ENCODE measurements at regions not wholly inside any gene's neighbourhood (a gene's known extent, or its start where the extent isn't known, plus 50 kb on each side); places are given as distances from the start of the nearest gene placed in this dataset.

DNA sequence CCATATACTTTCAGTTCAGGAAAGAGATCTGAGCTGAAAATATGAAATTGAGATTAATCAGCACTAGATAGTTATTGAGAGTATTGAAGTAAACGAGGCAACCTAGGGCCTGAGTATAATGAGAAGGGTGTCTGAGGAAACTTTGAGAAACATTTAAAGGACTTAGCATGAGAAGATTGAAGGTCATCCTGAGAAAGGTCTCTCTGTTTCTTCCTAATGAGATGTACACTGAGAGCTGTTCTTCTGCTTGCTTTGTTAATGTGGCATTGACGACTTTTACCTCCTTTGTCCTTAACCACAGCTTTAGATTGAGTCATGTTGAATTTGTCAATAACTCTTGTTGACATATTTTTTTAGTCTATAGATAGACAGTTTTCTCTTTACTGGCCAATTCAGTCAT lies 145.1 kb upstream of the ACTBL2 start:
- no peak for DNase-seq (ENCODE audit: low read depth in 2 of 2)

DNA sequence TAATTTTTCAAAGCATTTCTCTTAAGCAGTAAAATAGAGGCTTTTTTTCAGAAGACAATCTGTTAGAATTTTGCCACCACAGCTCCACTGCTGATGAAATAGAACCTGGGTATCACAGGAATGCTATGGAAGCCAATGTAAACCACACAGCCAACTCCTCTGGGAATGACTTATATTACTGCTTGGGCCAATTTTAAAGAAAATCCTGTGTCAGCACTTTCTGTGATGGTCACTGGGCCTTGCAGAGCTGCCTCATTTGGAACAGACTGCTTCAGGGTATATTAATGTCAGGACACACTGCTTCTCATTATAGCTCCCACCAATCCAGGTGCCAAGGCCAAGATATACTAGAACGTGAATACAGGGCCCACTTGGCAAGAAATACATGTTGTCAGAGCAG lies 144.1 kb upstream of the ACTBL2 start:
- no peak for DNase-seq (ENCODE audit: low read depth in 2 of 2)

DNA sequence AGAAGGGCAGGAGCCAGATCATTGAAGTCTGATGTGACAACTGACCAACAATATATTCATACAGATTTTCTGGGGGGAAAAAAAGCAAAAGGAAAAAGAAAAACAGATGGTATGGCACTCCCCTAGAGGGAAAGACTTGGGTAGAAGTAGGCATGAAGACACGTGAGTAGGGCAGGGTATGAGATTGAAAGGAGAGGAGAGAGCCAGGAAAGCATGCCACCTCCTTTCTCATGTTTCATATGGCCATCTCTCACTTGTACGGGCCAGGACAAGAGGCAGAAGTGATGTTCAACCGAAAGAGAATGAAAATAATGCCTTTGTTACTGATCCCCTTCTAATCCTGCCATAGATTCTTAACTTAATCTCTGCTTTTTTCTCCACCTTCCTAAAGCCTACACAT lies 139.0 kb upstream of the ACTBL2 start:
- DNase-seq (ENCODE audit: low read depth in 2 of 2), result no peak

DNA sequence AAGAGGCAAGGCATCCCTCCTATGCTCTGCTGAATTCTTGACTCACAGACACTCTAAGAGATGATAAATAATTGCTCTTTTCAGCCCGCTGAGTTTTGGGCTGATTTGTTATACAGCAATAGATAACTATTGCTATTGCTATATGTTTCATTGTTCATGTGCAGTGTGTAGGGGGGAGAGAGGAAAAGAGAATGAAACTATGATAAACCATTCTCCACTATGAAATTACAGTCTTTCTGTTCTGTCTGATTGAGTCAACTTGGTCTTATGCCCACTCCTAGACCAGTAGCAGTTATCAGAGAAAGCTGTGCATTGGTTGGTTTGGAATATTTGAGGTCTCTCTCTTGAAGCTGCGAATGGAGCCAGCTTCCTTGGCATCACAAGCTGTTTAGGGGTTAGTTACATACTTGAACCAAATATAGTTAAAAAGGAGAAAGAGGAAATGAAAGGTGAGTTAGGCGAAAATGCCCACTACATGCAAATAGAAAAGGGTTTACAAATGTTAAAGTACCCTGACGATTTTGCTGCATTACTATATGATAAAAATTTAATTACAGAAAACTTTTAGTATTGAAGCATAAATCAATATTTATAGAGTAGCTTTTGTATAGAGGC lies 136.3 kb upstream of the ACTBL2 start:
- DNase-seq (ENCODE audit: low read depth in 2 of 2), result no peak

DNA sequence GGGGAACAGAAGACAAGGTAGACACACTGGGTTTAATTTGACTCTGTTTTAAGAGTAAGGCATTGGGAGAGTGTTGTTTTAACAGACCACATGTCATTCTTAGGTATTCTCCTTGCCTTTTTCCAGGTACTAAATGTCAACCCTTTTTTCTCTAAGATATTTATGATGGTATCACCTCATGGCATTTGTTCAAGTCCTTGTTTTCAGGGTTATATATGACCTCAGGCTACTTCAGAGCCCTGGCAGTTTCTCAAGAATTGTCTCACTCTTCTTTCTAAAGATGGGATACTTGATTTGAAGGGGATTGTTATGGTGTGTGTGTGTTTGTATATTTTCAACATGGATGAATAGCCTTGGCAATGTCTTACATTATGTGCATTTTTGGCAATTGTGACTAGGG lies 131.1 kb upstream of the ACTBL2 start:
- no peak for DNase-seq (ENCODE audit: low read depth in 2 of 2)

DNA sequence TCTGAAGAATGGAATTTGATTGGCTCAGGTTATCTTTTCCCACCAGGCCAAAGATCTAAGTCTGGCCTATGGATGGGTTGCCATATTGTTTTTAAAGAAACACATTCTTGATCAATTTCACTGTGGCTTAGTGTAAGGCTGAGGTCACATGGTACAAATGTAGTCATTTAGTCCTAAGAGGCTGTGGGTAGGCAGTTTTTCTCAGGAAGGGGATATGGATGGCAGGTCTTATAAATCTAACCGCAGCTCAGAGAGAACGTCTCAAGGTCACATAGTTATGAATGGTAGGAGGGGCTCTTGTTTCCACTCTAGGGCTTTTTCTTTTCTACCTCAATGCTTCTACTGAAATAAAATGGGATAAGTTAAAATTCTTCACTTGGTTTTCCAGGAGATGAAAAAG lies 128.6 kb upstream of the ACTBL2 start:
- DNase-seq (ENCODE audit: low read depth in 2 of 2), result no peak

DNA sequence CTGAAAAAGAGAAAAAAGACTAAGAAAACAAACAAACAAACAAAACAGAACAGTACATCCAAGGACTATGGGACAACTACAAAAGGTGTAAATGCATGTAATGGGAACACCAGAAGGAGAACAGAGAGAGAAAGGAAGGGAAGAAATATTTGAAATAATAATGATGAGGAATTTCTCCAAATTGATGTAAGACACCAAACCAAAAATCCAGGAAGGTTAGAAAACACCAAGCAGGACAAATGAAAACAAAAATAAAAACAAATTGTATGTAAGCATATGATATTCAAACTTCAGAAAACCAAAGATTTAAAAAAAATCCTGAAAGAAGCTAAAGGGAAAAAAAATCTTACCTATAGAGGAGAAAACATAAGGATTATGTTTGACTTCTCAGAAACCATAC lies 125.9 kb upstream of the ACTBL2 start:
- DNase-seq (ENCODE audit: low read depth in 2 of 2), result no peak

DNA sequence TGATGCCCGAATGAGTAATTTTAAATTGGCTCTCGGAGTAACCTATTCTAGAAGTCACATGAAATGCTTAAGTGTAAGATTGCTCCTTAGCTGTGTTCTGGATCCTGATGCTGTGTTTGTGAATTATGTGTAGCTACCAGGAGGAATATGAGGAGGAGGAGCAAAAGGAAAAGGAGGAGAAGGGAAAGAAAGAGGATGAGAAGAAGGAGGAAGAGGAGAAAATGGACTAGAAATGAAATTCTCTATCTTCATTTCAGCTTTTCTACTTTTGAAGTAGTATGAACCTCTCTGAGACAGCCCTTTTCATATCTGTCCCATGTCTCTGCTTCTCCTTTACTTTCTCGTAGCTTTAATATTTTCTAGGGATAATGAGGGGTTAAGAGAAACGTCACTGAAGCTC lies 119.4 kb upstream of the ACTBL2 start:
- DNase-seq (ENCODE audit: low read depth in 2 of 2), result no peak

DNA sequence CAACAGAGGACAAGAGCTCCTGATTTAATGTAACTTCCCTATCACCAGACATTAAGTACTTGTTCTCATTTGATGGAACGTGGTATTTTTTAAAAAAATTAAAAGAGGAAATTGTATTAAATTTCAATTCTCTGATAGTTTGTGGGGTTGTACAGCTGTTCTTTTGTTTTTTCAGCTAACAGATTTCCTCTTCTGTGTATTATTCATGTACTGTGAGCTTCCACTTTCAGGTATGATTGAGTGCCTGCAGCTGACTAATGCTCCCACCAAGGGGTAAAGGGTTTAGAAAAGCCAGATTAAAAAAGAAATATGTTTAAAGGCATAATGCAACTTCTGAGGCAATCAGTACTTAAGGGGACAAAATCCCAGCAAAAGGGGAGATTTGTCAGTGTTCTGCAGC lies 117.7 kb upstream of the ACTBL2 start:
- DNase-seq (ENCODE audit: low read depth in 2 of 2), result no peak

DNA sequence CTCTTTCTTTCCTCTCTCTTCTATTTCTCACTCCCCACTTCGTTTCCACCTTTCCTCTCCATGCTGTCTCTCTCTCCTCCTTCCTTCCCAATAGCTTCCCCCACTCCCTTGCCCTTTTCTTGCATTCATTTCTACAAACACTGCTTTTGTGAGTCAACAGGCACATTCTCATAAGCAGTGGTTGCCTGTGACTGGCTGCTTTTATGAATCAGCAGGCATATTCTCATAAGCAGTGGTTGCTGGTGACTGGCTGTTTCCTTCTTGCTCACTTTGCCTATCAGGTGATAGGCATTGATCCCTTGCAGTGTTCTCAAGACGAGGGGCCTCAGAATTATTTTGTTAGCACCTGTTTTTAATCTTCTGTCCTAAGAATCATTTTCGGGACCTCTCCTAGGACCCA lies 116.1 kb upstream of the ACTBL2 start:
- DNase-seq (ENCODE audit: low read depth in 2 of 2), result peak; percentile 13 to 22

DNA sequence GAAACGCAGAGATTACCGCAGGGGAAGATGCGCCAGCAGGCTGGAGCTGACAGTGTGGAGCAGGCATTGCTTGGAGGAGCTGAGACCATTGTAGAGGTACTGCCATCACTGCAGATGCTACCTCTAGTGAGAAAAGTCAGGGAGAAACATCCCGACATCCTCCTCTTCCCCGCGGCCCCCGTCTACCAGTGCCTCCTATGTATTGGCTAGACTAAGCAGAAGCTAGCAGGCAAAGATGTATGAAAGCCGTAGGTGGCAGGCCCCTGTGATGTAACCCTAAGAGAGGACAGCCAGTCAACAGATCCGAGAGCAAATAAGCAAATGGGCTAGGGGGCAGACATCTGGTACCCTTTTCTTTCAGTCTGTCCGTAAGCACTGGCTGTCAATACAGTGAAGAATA lies 115.5 kb upstream of the ACTBL2 start:
- no peak for DNase-seq (ENCODE audit: low read depth in 2 of 2)

DNA sequence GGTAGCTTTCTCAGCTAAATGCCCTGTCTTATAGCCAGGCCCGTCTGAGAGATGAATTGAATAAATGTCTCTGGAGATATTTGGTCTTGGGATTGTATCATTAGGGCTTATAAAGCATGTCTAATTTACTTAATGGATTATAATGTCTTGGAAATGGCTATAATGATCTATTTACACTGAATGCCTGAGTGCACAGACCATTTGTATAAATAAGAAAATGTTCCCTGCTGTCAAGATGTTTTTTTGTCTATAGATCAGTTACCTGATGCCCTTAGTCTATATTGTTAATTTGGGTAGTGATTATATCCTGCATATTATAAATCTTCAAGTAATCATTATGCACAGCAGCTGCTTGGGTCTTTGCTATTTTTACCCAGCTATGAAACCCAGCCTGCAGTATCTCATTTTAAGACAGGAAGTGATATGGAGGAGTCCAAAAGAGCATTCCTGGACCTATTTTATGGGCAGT lies 112.9 kb upstream of the ACTBL2 start:
- DNase-seq (ENCODE audit: low read depth in 2 of 2), result no peak

DNA sequence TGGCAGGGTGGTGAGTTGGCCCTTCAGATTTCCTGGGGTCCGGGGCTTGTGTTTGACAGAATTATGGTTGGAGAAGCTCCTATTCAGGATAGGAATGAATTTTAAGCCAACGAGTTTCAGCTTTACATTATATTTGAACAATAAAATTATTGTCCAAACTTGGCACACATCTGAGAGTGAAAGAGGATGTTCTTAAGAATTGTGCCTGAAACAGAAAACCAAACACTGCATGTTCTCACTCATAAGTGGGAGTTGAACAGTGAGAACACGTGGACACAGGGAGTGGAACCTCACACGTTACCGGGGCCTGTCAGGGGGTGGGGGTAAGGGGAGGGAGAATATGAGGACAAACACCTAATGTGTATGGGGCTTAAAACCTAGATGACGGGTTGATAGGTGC lies 111.8 kb upstream of the ACTBL2 start:
- DNase-seq (ENCODE audit: low read depth in 2 of 2), result no peak

DNA sequence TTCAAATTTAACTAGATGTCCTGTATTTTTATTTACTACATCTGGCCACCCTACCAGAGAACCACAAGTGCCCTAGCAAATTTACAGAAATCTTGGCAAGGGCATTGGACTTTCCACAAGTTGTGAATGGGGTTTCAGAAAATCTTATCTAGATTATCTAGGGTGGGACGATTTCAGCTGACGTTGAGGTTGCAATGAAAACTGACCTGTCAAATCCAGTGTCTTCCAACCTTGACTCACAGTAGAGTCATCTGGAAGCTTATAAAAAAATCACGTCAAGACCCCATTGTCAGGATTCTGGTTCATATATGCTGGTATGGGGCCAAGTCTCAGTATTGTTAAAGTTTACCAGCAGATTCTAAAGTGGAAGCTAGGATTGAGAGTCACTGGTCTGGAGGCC lies 109.6 kb upstream of the ACTBL2 start:
- no peak for DNase-seq (ENCODE audit: low read depth in 2 of 2)

DNA sequence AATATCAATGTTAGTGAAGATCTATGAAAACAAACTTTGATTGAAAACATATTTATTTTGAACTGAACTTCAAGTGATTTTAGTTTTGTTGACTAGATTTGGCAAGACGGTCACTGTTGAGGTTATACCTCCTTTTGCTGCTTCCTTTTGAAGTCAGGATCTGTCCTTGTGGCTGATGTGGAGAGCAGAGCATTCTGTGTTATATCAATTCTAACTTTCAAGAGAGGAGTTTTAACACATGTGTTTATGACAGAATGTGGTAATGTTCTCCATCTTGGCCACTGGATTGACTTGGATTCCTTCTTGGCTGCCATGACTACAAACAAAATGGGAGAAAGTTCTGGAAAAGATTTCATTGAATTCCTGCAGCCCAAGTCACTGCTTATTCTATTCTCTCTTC lies 104.0 kb upstream of the ACTBL2 start:
- DNase-seq (ENCODE audit: low read depth in 2 of 2), result no peak

DNA sequence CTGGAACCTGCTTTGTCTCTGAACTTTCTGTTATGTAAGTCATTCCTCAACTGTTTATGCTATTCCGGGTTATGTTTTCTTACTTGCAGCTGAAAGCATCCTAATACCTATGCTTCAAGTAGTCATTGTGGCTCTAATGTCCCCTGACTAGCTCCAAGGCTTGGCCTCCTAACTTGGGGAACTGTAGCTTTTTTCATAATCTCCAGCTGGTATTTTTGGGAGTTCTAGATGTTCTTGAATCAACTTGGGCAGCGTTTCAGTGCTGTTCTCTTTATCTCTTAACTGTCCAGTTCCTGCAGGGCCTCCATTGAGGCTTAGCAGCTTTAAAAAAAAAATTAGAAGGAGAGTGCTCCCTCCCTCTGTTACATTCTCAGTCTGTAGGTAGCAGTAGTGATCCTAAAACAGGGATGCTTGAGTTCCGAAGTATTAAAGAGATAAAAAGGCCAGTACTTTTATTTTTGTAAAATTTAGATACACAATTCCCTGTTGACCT lies 100.0 kb upstream of the ACTBL2 start:
- no peak for DNase-seq (ENCODE audit: low read depth in 2 of 2)

DNA sequence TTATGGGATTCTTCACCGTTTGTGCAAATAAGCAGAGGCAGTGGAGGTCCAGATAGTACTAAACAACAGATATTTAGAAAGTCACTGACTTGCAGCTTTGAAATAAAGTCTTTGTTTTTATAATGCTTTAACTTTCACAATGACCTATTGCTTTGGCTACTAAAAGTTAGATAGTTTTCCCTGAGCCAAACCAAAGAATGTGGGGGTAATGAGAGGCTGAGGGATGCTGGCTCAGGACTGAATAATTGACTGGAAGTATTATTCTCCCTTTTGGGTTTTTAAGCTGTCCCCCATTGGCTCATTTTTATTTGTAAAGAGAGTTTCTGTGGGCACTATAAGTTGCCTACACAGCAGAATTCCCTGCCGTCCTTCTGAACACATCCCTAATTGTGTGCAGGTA lies 99.2 kb upstream of the ACTBL2 start:
- no peak for DNase-seq (ENCODE audit: low read depth in 2 of 2)

DNA sequence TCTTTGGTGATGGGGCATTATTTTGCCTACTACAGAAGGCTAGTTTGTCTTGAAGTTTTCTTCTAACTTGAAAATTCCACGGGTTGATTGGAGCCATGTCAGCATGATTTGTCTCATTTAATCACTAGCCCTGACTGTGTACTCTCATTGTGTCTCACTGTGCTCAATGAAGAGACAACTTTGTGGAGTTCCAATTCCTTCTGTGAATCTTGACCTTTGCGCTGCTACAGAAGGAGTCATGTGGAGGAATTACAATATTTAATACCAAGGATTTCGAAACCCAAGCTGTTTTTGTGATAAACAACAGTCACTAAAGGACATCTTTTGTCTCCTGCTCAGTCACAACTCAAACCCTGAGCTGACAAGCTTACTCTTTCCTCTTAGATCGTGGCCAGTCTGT lies 98.6 kb upstream of the ACTBL2 start:
- DNase-seq (ENCODE audit: low read depth in 2 of 2), result no peak

DNA sequence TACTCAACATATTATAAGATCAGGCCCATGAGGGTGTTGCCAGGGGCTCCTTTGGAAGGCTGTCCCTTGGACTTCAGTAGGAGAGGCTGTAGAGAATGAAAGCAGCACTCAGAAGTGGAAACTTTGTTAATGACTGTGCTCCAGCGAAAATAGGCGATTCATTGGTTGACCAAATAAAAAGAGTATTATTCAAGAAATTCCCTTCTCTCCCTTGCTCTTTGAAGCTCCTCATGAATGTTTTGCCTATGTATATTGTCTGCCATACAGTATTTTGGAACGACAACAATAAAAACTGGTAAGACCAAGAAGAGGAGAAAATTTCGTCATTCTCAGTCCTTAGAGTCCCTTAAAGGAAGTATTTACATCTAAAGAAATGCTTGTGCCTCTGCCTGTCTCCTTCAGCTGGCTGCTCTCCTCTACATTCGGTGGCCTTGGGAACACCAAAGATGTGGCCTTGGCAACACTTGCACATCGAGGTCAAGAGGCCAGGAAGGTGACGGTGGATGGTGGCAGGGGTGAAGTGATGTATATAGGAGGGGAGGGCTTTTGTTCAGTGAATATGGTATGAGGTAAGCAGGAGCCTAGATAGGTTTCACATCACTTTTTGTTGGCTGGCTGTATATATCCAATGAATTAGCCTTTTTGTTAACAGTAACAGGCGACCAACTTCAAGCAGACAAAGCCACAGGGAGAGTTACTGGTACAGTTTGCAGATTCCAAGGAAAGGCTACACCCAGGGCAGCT lies 95.0 kb upstream of the ACTBL2 start:
- no peak for DNase-seq (ENCODE audit: low read depth in 2 of 2)

DNA sequence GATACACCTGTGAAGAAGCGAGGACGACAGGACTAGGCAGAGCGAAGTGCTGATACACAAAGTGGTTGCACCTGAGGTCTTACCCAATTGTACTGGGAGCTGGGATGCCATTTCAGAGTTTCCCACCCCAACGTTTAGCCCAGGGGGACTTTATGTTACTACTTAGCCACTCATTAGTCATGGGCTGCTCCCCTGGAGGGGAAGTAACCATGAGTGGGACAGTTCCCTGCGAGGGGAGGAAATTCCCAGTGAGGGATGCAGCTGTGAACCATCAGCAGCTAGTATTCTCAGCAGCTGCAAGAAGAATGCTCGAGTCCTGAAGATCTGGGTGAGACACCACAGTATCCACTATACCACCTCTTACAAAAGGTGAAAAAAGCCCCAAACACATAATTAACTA lies 93.7 kb upstream of the ACTBL2 start:
- no peak for DNase-seq (ENCODE audit: low read depth in 2 of 2)

DNA sequence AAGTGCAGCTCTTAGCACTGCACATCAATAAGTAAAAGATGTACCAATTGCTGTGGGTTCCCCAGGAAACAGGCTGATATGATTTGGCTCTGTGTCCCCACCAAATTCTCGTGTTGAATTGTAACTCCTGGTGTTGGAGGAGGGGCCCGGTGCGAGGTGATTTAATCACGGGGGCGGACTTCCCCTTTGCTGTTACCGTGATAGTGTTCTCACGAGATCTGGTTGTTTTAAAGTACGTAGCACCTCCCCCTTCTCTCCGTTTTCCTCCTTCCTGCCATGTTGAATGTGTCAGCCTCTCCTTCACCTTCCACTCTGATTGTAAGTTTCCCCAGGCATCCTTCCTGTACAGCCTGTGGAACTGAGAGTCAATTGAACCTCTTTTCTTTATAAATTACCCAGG lies 93.2 kb upstream of the ACTBL2 start:
- no peak for DNase-seq (ENCODE audit: low read depth in 2 of 2)

DNA sequence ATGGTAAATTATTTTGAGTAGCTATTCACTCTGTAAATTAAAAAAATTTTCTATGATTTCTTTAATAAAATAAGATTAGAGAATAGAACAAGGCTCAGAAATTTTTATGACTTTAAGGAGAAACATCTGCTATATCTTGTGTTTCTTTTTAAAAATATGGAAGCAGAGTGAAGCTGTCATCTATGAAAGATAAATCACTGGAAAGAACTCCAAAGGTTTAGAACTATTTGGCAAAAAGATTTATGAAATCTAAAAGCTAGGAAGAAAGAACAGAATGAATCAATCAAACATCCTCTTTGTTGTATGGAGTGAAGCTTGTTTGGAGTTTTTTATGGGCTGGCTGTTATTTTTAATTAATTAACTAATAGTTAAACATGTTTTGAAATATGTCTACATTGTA lies 89.8 kb upstream of the ACTBL2 start:
- no peak for DNase-seq (ENCODE audit: low read depth in 2 of 2)

DNA sequence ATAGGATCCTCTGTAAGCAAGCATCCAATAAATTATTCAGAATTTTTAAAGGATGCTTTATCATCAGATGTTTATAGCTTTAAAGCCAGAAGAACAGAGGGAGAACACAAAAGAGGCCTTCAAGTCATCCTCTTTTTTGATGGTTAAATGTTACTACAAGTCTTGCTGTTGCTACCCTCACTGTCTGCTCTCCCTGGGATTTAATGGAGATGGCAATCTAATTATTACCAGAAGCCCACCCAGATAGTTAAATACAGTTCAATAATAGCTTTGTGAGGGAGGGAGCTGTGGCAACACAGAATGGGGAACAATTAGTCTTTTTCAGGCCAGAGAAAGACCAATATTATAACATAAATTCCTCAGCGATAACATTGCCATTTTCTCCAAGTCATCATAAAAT lies 87.0 kb upstream of the ACTBL2 start:
- no peak for DNase-seq (ENCODE audit: low read depth in 2 of 2)

DNA sequence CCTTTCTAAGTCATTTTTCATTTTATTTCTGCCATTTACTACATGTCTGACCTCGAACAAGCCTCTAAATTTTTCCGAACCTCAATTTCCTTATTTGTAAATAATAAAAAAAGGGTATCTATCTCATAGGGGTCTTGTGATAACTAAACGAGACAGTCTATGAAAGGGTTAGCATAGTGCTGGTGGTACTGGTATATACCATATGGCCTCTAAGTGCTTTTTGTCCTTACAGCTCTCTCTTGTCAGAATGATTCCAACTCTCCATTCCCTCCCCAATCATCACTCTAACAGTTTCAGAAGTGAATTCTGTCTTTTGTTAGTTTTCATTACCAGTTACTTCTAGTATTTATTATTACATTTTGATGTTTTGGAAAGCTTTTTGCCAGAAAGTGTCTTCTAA lies 85.5 kb upstream of the ACTBL2 start:
- DNase-seq (ENCODE audit: low read depth in 2 of 2), result no peak
